H9 (cell line): ENCODE measurements at regions not wholly inside any gene's neighbourhood (a gene's known extent, or its start where the extent isn't known, plus 50 kb on each side); places are given as distances from the start of the nearest gene placed in this dataset.

ENCODE experiments used
- DNase-seq: peaks from one replicate; pipeline ENCODE4 v3.0.0-alpha.2; 2017
- H2AFZ ChIP-seq: one replicate; pipeline ENCODE4 v1.6.1; 2013; ENCODE audit warnings: mild to moderate bottlenecking, low read length, control low read depth, moderate library complexity
- H2AK5ac ChIP-seq: 2 replicates; pipeline ENCODE4 v1.6.1; 2013; ENCODE audit warnings: low read length, control low read depth, mixed read lengths; ENCODE audit not compliant: insufficient read length
- H2BK120ac ChIP-seq: one replicate; pipeline ENCODE4 v1.6.1; 2013; ENCODE audit warnings: low read depth, mild to moderate bottlenecking, low read length, control low read depth, inconsistent platforms; ENCODE audit not compliant: poor library complexity, severe bottlenecking
- H2BK12ac ChIP-seq: 2 replicates; pipeline ENCODE4 v1.6.1; 2013; ENCODE audit warnings: low read length, control low read depth, mixed read lengths, low read depth; ENCODE audit not compliant: insufficient read length
- H2BK15ac ChIP-seq: 2 replicates; pipeline ENCODE4 v1.6.1; 2013; ENCODE audit warnings: low read depth, low read length, control low read depth
- H2BK20ac ChIP-seq: one replicate; pipeline ENCODE4 v1.6.1; 2013; ENCODE audit warnings: low read depth, mild to moderate bottlenecking, low read length, control low read depth, inconsistent platforms; ENCODE audit not compliant: poor library complexity, severe bottlenecking
- H2BK5ac ChIP-seq: 2 replicates; pipeline ENCODE4 v1.6.1; 2013; ENCODE audit warnings: low read length, control low read depth, mixed read lengths; ENCODE audit not compliant: insufficient read length
- H3K14ac ChIP-seq: 2 replicates; pipeline ENCODE4 v1.6.1; 2013; ENCODE audit warnings: low read length, control low read depth; ENCODE audit not compliant: insufficient read depth
- H3K18ac ChIP-seq: 2 replicates; pipeline ENCODE4 v1.6.1; 2013; ENCODE audit warnings: low read depth, mild to moderate bottlenecking, mixed read lengths, low read length, control low read depth; ENCODE audit not compliant: insufficient read length
- H3K23ac ChIP-seq: 2 replicates; pipeline ENCODE4 v1.6.1; 2013; ENCODE audit warnings: low read length, control low read depth, mixed read lengths, low read depth; ENCODE audit not compliant: insufficient read length
- H3K23me2 ChIP-seq: 2 replicates; pipeline ENCODE4 v1.6.1; 2013; ENCODE audit warnings: low read depth, mild to moderate bottlenecking, mixed read lengths, low read length, control low read depth; ENCODE audit not compliant: insufficient read length, poor library complexity, severe bottlenecking
- H3K27ac ChIP-seq: 2 replicates; pipeline ENCODE4 v1.5.1; 2013; ENCODE audit warnings: low read length, control low read depth, mixed read lengths, low read depth; ENCODE audit not compliant: insufficient read length
- H3K27me3 ChIP-seq: 2 replicates; pipeline ENCODE4 v1.6.1; 2013; ENCODE audit warnings: low read length, control low read depth, inconsistent platforms; ENCODE audit not compliant: insufficient read depth
- H3K4ac ChIP-seq: 2 replicates; pipeline ENCODE4 v1.6.1; 2013; ENCODE audit warnings: low read depth, mild to moderate bottlenecking, control low read depth, inconsistent platforms, low read length, moderate library complexity
- H3K4me1 ChIP-seq: 2 replicates; pipeline ENCODE4 v1.6.1; 2013; ENCODE audit warnings: low read length, control low read depth, inconsistent platforms; ENCODE audit not compliant: insufficient read depth
- H3K4me2 ChIP-seq: 2 replicates; pipeline ENCODE4 v1.6.1; 2013; ENCODE audit warnings: low read length, control low read depth, mixed read lengths; ENCODE audit not compliant: insufficient read length, insufficient read depth
- H3K56ac ChIP-seq: 2 replicates; pipeline ENCODE4 v1.6.1; 2013; ENCODE audit warnings: low read depth, mild to moderate bottlenecking, mixed read lengths, low read length, control low read depth; ENCODE audit not compliant: insufficient read length
- H3K79me1 ChIP-seq: 2 replicates; pipeline ENCODE4 v1.6.1; 2013; ENCODE audit warnings: low read depth, mild to moderate bottlenecking, moderate library complexity, low read length, control low read depth, inconsistent platforms; ENCODE audit not compliant: insufficient read depth, poor library complexity, severe bottlenecking
- H3K79me2 ChIP-seq: 2 replicates; pipeline ENCODE4 v1.6.1; 2013; ENCODE audit warnings: low read length, control low read depth, inconsistent platforms; ENCODE audit not compliant: insufficient read depth
- H3K9ac ChIP-seq: 2 replicates; pipeline ENCODE4 v1.6.1; 2013; ENCODE audit warnings: low read length, control low read depth, mixed read lengths; ENCODE audit not compliant: insufficient read length; ENCODE audit errors: extremely low read depth
- H3K9me3 ChIP-seq: one replicate; pipeline ENCODE4 v1.6.1; 2013; ENCODE audit warnings: low read depth, low read length, inconsistent platforms; ENCODE audit not compliant: control insufficient read depth
- H3T11ph ChIP-seq: one replicate; pipeline ENCODE4 v1.6.1; 2013; ENCODE audit warnings: mild to moderate bottlenecking, low read length, control low read depth, inconsistent platforms
- H4K20me1 ChIP-seq: one replicate; pipeline ENCODE4 v1.6.1; 2013; ENCODE audit not compliant: control insufficient read depth, insufficient read length, insufficient read depth
- H4K5ac ChIP-seq: 2 replicates; pipeline ENCODE4 v1.6.1; 2013; ENCODE audit warnings: low read depth, mild to moderate bottlenecking, mixed read lengths, low read length, control low read depth; ENCODE audit not compliant: insufficient read length
- H4K8ac ChIP-seq: replicated peaks from 2 replicates; pipeline ENCODE4 v1.6.1; 2013; ENCODE audit warnings: low read length, control low read depth, mixed read lengths, low read depth; ENCODE audit not compliant: insufficient read length
- H4K91ac ChIP-seq: 2 replicates; pipeline ENCODE4 v1.6.1; 2013; ENCODE audit warnings: low read depth, mild to moderate bottlenecking, moderate library complexity, mixed read lengths, low read length, control low read depth; ENCODE audit not compliant: insufficient read length
- H3K27ac Mint-ChIP-seq, 3 experiments: 2 replicates in 2 of 3; 3 replicates in 1 of 3; pipeline ENCODE4 v1.8.0; 2020 to 2021; ENCODE audit warnings: mixed read lengths in 3 of 3, mild to moderate bottlenecking in 1 of 3, moderate library complexity in 1 of 3
- H3K27me3 Mint-ChIP-seq: 2 replicates; pipeline ENCODE4 v1.8.0; 2021; ENCODE audit warnings: low read depth, mild to moderate bottlenecking, moderate library complexity, mixed read lengths
- H3K36me3 Mint-ChIP-seq, 3 experiments: 2 replicates in 2 of 3; 3 replicates in 1 of 3; pipeline ENCODE4 v1.8.0; 2020 to 2021; ENCODE audit warnings: low read depth in 3 of 3, mixed read lengths in 3 of 3; ENCODE audit not compliant: insufficient read depth in 1 of 3
- H3K4me1 Mint-ChIP-seq, 2 experiments: 2 replicates each; pipeline ENCODE4 v1.8.0; 2020; ENCODE audit warnings: mixed read lengths in 2 of 2
- H3K4me3 Mint-ChIP-seq, 2 experiments: 2 replicates in 1 of 2; 3 replicates in 1 of 2; pipeline ENCODE4 v1.8.0; 2020 to 2021; ENCODE audit warnings: mild to moderate bottlenecking in 2 of 2, mixed read lengths in 2 of 2, moderate library complexity in 1 of 2
- H3K9me3 Mint-ChIP-seq, 2 experiments: 2 replicates in 1 of 2; 3 replicates in 1 of 2; pipeline ENCODE4 v1.8.0; 2020; ENCODE audit warnings: mild to moderate bottlenecking in 2 of 2, mixed read lengths in 2 of 2, moderate library complexity in 1 of 2
- CTCF ChIP-seq: fragments of 200-600 bp; sonication (generic); conservative IDR thresholded peaks from 3 replicates; pipeline ENCODE4 v1.8.0; 2021; ENCODE audit warnings: antibody characterized with exemption, mild to moderate bottlenecking

- TF ChIP-seq CTCF, result no peak
- Histone ChIP-seq H2AFZ (no peak overlapping the region), H3K4me2 (no peak overlapping the region), H2BK12ac (no peak overlapping the region), H3K27ac (no peak overlapping the region), H2BK15ac (no peak overlapping the region), H4K20me1 (no peaks in the 10 kb centered on the region), H3K18ac (no peak overlapping the region), H3T11ph (no peak overlapping the region), H2BK5ac (no peak overlapping the region), H4K91ac (no peak overlapping the region), H2BK20ac (no peak overlapping the region), H3K9ac (no peak overlapping the region), H3K56ac (no peak overlapping the region), H3K14ac (no peak overlapping the region), H4K8ac (no peak overlapping the region), H3K23me2 (no peaks in the 10 kb centered on the region), H2BK120ac (no peak overlapping the region), H3K4ac (no peak overlapping the region), H3K4me1 (no peaks in the 10 kb centered on the region), H3K9me3 (no peaks in the 10 kb centered on the region), H3K79me1 (no peaks in the 10 kb centered on the region), H2AK5ac (no peak overlapping the region), H3K79me2 (no peaks in the 10 kb centered on the region), H3K27me3 (no peaks in the 10 kb centered on the region), H4K5ac (no peak overlapping the region), H3K23ac (no peak overlapping the region)
- no peak for DNase-seq
- H3K36me3 Mint-ChIP-seq, result no peaks in the 10 kb centered on the region
- H3K27ac Mint-ChIP-seq, result no peak overlapping the region
- H3K27me3 Mint-ChIP-seq, result no peaks in the 10 kb centered on the region
- H3K4me1 Mint-ChIP-seq, result peaks cover 4 to 8% of the 10 kb centered on the region in 2 experiments
- H3K9me3 Mint-ChIP-seq, result no peaks in the 10 kb centered on the region
- H3K4me3 Mint-ChIP-seq, result no peak overlapping the region
Measured at GRCh38 chr1:80645621-80646020, 1155.1 kb upstream of the ADGRL2 start.
